Ishikawa (cell line): ENCODE measurements at regions not wholly inside any gene's neighbourhood (a gene's known extent, or its start where the extent isn't known, plus 50 kb on each side); places are given as distances from the start of the nearest gene placed in this dataset.

Source experiments
- CEBPB ChIP-seq: IDR thresholded peaks from 2 replicates; pipeline ENCODE4 v1.6.1; 2012
- EP300 ChIP-seq: IDR thresholded peaks from 2 replicates; pipeline ENCODE4 v1.6.1; 2012; ENCODE audit warnings: borderline replicate concordance
- FOXM1 ChIP-seq: IDR thresholded peaks from 2 replicates; pipeline ENCODE4 v1.6.1; 2012; ENCODE audit warnings: low read depth, borderline replicate concordance
- NFIC ChIP-seq: IDR thresholded peaks from 2 replicates; pipeline ENCODE4 v1.6.1; 2012
- RAD21 ChIP-seq: IDR thresholded peaks from 2 replicates; pipeline ENCODE4 v1.6.1; 2012; ENCODE audit warnings: low read depth
- TEAD4 ChIP-seq: IDR thresholded peaks from 2 replicates; pipeline ENCODE4 v1.6.1; 2012
- YY1 ChIP-seq: IDR thresholded peaks from 2 replicates; pipeline ENCODE4 v1.6.1; 2012; ENCODE audit warnings: low read depth
- TF ChIP-seq, protein P1 (sequence below): IDR thresholded peaks from 2 replicates; pipeline ENCODE4 v1.6.1; 2012; ENCODE audit warnings: low read depth, mild to moderate bottlenecking
- TF ChIP-seq, protein P2 (sequence below): IDR thresholded peaks from 2 replicates; pipeline ENCODE4 v1.6.1; 2012
- TF ChIP-seq, protein P3 (sequence below): IDR thresholded peaks from 2 replicates; pipeline ENCODE4 v1.6.1; 2012

DNA sequence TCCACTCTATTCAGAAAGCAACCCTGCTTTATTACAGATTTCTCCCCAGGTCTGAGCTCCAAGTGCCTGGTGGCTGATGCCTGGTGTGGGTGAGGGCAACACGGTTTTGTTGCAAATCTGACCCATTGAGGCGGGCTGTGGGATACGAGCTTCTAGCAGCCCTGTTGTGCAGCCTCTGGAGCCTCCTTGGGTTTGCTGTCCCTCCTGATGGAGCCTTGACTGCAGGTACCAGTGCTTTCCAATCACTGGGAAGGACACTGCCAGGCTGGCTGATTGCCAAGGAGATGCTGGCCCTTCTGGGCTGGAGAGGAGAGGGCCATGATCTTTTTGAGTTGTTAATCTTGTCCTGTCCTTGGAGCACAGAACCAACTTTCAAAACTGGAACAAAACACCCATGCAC, 151.0 kb upstream of the RGMA start:
- TF ChIP-seq, protein P1, sequence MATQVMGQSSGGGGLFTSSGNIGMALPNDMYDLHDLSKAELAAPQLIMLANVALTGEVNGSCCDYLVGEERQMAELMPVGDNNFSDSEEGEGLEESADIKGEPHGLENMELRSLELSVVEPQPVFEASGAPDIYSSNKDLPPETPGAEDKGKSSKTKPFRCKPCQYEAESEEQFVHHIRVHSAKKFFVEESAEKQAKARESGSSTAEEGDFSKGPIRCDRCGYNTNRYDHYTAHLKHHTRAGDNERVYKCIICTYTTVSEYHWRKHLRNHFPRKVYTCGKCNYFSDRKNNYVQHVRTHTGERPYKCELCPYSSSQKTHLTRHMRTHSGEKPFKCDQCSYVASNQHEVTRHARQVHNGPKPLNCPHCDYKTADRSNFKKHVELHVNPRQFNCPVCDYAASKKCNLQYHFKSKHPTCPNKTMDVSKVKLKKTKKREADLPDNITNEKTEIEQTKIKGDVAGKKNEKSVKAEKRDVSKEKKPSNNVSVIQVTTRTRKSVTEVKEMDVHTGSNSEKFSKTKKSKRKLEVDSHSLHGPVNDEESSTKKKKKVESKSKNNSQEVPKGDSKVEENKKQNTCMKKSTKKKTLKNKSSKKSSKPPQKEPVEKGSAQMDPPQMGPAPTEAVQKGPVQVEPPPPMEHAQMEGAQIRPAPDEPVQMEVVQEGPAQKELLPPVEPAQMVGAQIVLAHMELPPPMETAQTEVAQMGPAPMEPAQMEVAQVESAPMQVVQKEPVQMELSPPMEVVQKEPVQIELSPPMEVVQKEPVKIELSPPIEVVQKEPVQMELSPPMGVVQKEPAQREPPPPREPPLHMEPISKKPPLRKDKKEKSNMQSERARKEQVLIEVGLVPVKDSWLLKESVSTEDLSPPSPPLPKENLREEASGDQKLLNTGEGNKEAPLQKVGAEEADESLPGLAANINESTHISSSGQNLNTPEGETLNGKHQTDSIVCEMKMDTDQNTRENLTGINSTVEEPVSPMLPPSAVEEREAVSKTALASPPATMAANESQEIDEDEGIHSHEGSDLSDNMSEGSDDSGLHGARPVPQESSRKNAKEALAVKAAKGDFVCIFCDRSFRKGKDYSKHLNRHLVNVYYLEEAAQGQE, result no peak
- TF ChIP-seq, protein P2, sequence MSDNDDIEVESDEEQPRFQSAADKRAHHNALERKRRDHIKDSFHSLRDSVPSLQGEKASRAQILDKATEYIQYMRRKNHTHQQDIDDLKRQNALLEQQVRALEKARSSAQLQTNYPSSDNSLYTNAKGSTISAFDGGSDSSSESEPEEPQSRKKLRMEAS, result no peak
- no peak for TF ChIP-seq YY1
- TF ChIP-seq CEBPB, result no peak
- no peak for TF ChIP-seq FOXM1
- TF ChIP-seq, protein P3, sequence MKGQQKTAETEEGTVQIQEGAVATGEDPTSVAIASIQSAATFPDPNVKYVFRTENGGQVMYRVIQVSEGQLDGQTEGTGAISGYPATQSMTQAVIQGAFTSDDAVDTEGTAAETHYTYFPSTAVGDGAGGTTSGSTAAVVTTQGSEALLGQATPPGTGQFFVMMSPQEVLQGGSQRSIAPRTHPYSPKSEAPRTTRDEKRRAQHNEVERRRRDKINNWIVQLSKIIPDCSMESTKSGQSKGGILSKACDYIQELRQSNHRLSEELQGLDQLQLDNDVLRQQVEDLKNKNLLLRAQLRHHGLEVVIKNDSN, result no peak
- TF ChIP-seq EP300, result no peak
- no peak for TF ChIP-seq NFIC
- TF ChIP-seq RAD21, result no peak
- no peak for TF ChIP-seq TEAD4
